WTC11 (cell line): ENCODE measurements at regions not wholly inside any gene's neighbourhood (a gene's known extent, or its start where the extent isn't known, plus 50 kb on each side); places are given as distances from the start of the nearest gene placed in this dataset.

Experiments
- ATAC-seq: fragments of 200-7000 bp; cut with Tn5 transposase; 2 replicates; pipeline ENCODE4 v1.10.0; 2021; ENCODE audit warnings: mild to moderate bottlenecking, moderate library complexity
- CTCF ChIA-PET: fragments of 300-600 bp; sonication (Branson Sonifier 250); formaldehyde crosslinking; loops from one replicate; lab custom pipeline; 2021; ENCODE audit warnings: antibody characterized with exemption; lab: Charles Lee
- POLR2A ChIA-PET: fragments of 350-600 bp; sonication (Branson Sonifier 250); formaldehyde crosslinking; loops from one replicate; lab custom pipeline; 2021; ENCODE audit warnings: antibody characterized with exemption; lab: Charles Lee
- DNase-seq: peaks from one replicate; pipeline ENCODE4 v3.0.0; 2021; ENCODE audit warnings: low spot score
- H3K27ac Mint-ChIP-seq: 2 replicates; pipeline ENCODE4 v1.8.0; 2021; ENCODE audit warnings: mixed read lengths
- H3K27me3 Mint-ChIP-seq: 2 replicates; pipeline ENCODE4 v1.8.0; 2021; ENCODE audit warnings: low read depth, mild to moderate bottlenecking, moderate library complexity, mixed read lengths
- H3K36me3 Mint-ChIP-seq: 2 replicates; pipeline ENCODE4 v1.8.0; 2021; ENCODE audit warnings: mixed read lengths
- H3K4me1 Mint-ChIP-seq: 2 replicates; pipeline ENCODE4 v1.8.0; 2022; ENCODE audit warnings: mixed read lengths
- H3K4me3 Mint-ChIP-seq: 2 replicates; pipeline ENCODE4 v1.8.0; 2021; ENCODE audit warnings: mild to moderate bottlenecking, moderate library complexity, mixed read lengths
- H3K9me3 Mint-ChIP-seq: 2 replicates; pipeline ENCODE4 v1.8.0; 2021; ENCODE audit warnings: mixed read lengths
- EMX1 ChIP-seq: fragments of 250-450 bp; sonication (Bioruptor Pico); IDR thresholded peaks from 2 replicates; pipeline ENCODE4 v1.8.0; 2021; ENCODE audit warnings: mild to moderate bottlenecking
- FOXJ3 ChIP-seq: sonication (generic); formaldehyde crosslinking; IDR thresholded peaks from 2 replicates; pipeline ENCODE4 v1.9.0; 2021; ENCODE audit warnings: missing genetic modification reagents, mild to moderate bottlenecking, borderline replicate concordance
- HMGXB4 ChIP-seq: sonication (generic); formaldehyde crosslinking; IDR thresholded peaks from 2 replicates; pipeline ENCODE4 v1.8.1; 2023; ENCODE audit warnings: mild to moderate bottlenecking, moderate library complexity, missing genetic modification reagents
- IRF1 ChIP-seq: sonication (generic); formaldehyde crosslinking; IDR thresholded peaks from 2 replicates; pipeline ENCODE4 v1.8.0; 2023; ENCODE audit warnings: missing genetic modification reagents
- MXD4 ChIP-seq: fragments of 250-450 bp; sonication (Bioruptor Pico); IDR thresholded peaks from 2 replicates; pipeline ENCODE4 v1.8.0; 2021; ENCODE audit warnings: mild to moderate bottlenecking, moderate library complexity, borderline replicate concordance
- MYBL2 ChIP-seq: sonication (generic); formaldehyde crosslinking; IDR thresholded peaks from 2 replicates; pipeline ENCODE4 v1.8.1; 2023; ENCODE audit warnings: mild to moderate bottlenecking, moderate library complexity, missing genetic modification reagents
- NFE2L1 ChIP-seq: sonication (generic); formaldehyde crosslinking; IDR thresholded peaks from 2 replicates; pipeline ENCODE4 v1.8.1; 2023; ENCODE audit warnings: missing genetic modification reagents
- NR2C2 ChIP-seq: sonication (generic); formaldehyde crosslinking; IDR thresholded peaks from 2 replicates; pipeline ENCODE4 v1.8.0; 2022; ENCODE audit warnings: mild to moderate bottlenecking, missing genetic modification reagents
- RELA ChIP-seq: sonication (generic); formaldehyde crosslinking; IDR thresholded peaks from 2 replicates; pipeline ENCODE4 v1.8.1; 2022; ENCODE audit warnings: missing genetic modification reagents, mild to moderate bottlenecking, borderline replicate concordance
- SOX15 ChIP-seq: fragments of 250-450 bp; sonication (Bioruptor Pico); IDR thresholded peaks from 2 replicates; pipeline ENCODE4 v1.9.0; 2021; ENCODE audit warnings: mild to moderate bottlenecking
- TEAD4 ChIP-seq: sonication (generic); formaldehyde crosslinking; IDR thresholded peaks from 2 replicates; pipeline ENCODE4 v1.8.0; 2022; ENCODE audit warnings: mild to moderate bottlenecking, missing genetic modification reagents
- ZNF232 ChIP-seq: sonication (generic); formaldehyde crosslinking; IDR thresholded peaks from 2 replicates; pipeline ENCODE4 v1.8.0; 2022; ENCODE audit warnings: mild to moderate bottlenecking, missing genetic modification reagents
- ZNF317 ChIP-seq: sonication (generic); formaldehyde crosslinking; IDR thresholded peaks from 2 replicates; pipeline ENCODE4 v1.8.1; 2023; ENCODE audit warnings: low read depth, mild to moderate bottlenecking, moderate library complexity, missing genetic modification reagents, borderline replicate concordance
- ZNF423 ChIP-seq: fragments of 250-450 bp; sonication (Bioruptor Pico); IDR thresholded peaks from 2 replicates; pipeline ENCODE4 v2.1.2; 2022; ENCODE audit warnings: mild to moderate bottlenecking, moderate library complexity
- ZNF671 ChIP-seq: fragments of 250-450 bp; sonication (Bioruptor Pico); IDR thresholded peaks from 2 replicates; pipeline ENCODE4 v1.8.0; 2021; ENCODE audit warnings: mild to moderate bottlenecking
- ZSCAN18 ChIP-seq: fragments of 250-450 bp; sonication (Bioruptor Pico); IDR thresholded peaks from 2 replicates; pipeline ENCODE4 v2.1.2; 2022; ENCODE audit warnings: mild to moderate bottlenecking, moderate library complexity
- TF ChIP-seq, protein P1 (sequence below): fragments of 250-450 bp; sonication (Bioruptor Pico); IDR thresholded peaks from 2 replicates; pipeline ENCODE4 v1.9.0; 2021; ENCODE audit warnings: mild to moderate bottlenecking, borderline replicate concordance
- TF ChIP-seq, protein P2 (sequence below): sonication (generic); formaldehyde crosslinking; IDR thresholded peaks from 2 replicates; pipeline ENCODE4 v1.8.1; 2022; ENCODE audit warnings: missing genetic modification reagents, borderline replicate concordance
- TF ChIP-seq, protein P3 (sequence below): sonication (generic); formaldehyde crosslinking; IDR thresholded peaks from 2 replicates; pipeline ENCODE4 v1.8.0; 2022; ENCODE audit warnings: mild to moderate bottlenecking, missing genetic modification reagents
- TF ChIP-seq, protein P4 (sequence below): sonication (generic); formaldehyde crosslinking; IDR thresholded peaks from 2 replicates; pipeline ENCODE4 v1.8.1; 2023; ENCODE audit warnings: mild to moderate bottlenecking, missing genetic modification reagents, borderline replicate concordance

- TF ChIP-seq ZNF232 (CRISPR knock-in tag) (no peak), SOX15 (CRISPR knock-in tag) (no peak)
- TF ChIP-seq, all 79 proteins: peak for 0
Observed at GRCh38 chr21:41029571-41029970, 138.4 kb upstream of the BACE2 start (continued).

- ChIA-PET CTCF (no interaction called here), POLR2A (no interaction called here)
- no peak overlapping the region for H3K4me3 Mint-ChIP-seq
- H3K9me3 Mint-ChIP-seq: peaks cover 42% of the 10 kb centered on the region
- H3K27ac Mint-ChIP-seq: no peak overlapping the region
- peaks cover under 1% of the 10 kb centered on the region; the same call in 1 of the 2 replicates for H3K36me3 Mint-ChIP-seq
- TF ChIP-seq, protein P1, sequence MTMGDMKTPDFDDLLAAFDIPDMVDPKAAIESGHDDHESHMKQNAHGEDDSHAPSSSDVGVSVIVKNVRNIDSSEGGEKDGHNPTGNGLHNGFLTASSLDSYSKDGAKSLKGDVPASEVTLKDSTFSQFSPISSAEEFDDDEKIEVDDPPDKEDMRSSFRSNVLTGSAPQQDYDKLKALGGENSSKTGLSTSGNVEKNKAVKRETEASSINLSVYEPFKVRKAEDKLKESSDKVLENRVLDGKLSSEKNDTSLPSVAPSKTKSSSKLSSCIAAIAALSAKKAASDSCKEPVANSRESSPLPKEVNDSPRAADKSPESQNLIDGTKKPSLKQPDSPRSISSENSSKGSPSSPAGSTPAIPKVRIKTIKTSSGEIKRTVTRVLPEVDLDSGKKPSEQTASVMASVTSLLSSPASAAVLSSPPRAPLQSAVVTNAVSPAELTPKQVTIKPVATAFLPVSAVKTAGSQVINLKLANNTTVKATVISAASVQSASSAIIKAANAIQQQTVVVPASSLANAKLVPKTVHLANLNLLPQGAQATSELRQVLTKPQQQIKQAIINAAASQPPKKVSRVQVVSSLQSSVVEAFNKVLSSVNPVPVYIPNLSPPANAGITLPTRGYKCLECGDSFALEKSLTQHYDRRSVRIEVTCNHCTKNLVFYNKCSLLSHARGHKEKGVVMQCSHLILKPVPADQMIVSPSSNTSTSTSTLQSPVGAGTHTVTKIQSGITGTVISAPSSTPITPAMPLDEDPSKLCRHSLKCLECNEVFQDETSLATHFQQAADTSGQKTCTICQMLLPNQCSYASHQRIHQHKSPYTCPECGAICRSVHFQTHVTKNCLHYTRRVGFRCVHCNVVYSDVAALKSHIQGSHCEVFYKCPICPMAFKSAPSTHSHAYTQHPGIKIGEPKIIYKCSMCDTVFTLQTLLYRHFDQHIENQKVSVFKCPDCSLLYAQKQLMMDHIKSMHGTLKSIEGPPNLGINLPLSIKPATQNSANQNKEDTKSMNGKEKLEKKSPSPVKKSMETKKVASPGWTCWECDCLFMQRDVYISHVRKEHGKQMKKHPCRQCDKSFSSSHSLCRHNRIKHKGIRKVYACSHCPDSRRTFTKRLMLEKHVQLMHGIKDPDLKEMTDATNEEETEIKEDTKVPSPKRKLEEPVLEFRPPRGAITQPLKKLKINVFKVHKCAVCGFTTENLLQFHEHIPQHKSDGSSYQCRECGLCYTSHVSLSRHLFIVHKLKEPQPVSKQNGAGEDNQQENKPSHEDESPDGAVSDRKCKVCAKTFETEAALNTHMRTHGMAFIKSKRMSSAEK: no peak
- no peak for TF ChIP-seq NFE2L1 (CRISPR knock-in tag)
- TF ChIP-seq TEAD4: no peak
- TF ChIP-seq NR2C2 (CRISPR knock-in tag): no peak
- TF ChIP-seq, protein P2, sequence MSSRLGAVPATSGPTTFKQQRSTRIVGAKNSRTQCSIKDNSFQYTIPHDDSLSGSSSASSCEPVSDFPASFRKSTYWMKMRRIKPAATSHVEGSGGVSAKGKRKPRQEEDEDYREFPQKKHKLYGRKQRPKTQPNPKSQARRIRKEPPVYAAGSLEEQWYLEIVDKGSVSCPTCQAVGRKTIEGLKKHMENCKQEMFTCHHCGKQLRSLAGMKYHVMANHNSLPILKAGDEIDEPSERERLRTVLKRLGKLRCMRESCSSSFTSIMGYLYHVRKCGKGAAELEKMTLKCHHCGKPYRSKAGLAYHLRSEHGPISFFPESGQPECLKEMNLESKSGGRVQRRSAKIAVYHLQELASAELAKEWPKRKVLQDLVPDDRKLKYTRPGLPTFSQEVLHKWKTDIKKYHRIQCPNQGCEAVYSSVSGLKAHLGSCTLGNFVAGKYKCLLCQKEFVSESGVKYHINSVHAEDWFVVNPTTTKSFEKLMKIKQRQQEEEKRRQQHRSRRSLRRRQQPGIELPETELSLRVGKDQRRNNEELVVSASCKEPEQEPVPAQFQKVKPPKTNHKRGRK (CRISPR knock-in tag): no peak
- no peak for TF ChIP-seq RELA (CRISPR knock-in tag)
- no peak for TF ChIP-seq IRF1
- TF ChIP-seq MYBL2: no peak
- TF ChIP-seq, protein P3, sequence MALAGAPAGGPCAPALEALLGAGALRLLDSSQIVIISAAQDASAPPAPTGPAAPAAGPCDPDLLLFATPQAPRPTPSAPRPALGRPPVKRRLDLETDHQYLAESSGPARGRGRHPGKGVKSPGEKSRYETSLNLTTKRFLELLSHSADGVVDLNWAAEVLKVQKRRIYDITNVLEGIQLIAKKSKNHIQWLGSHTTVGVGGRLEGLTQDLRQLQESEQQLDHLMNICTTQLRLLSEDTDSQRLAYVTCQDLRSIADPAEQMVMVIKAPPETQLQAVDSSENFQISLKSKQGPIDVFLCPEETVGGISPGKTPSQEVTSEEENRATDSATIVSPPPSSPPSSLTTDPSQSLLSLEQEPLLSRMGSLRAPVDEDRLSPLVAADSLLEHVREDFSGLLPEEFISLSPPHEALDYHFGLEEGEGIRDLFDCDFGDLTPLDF: no peak
- TF ChIP-seq EMX1 (CRISPR knock-in tag): no peak
- H3K4me1 Mint-ChIP-seq: peaks cover 9% of the 10 kb centered on the region
- no peaks in the 10 kb centered on the region for H3K27me3 Mint-ChIP-seq
- DNase-seq (no peak), ATAC-seq (no peak)
Observed at GRCh38 chr21:41031701-41032220, 136.2 kb upstream of the BACE2 start.

GRCh38 chr21:41032541-41032940 lies 135.4 kb upstream of the BACE2 start:
- Mint-ChIP-seq H3K4me1 (peaks cover 17% of the 10 kb centered on the region), H3K27ac (no peak overlapping the region), H3K36me3 (no peaks in the 10 kb centered on the region; the same call in 1 of the 2 replicates), H3K4me3 (no peak overlapping the region), H3K9me3 (peaks cover 34% of the 10 kb centered on the region), H3K27me3 (no peaks in the 10 kb centered on the region)
- ChIA-PET CTCF (no interaction called here), POLR2A (no interaction called here)
- DNase-seq: no peak
- no peak for ATAC-seq
- no peak for TF ChIP-seq ZNF671 (CRISPR knock-in tag)
- no peak for TF ChIP-seq FOXJ3 (CRISPR knock-in tag)
- TF ChIP-seq, protein P4, sequence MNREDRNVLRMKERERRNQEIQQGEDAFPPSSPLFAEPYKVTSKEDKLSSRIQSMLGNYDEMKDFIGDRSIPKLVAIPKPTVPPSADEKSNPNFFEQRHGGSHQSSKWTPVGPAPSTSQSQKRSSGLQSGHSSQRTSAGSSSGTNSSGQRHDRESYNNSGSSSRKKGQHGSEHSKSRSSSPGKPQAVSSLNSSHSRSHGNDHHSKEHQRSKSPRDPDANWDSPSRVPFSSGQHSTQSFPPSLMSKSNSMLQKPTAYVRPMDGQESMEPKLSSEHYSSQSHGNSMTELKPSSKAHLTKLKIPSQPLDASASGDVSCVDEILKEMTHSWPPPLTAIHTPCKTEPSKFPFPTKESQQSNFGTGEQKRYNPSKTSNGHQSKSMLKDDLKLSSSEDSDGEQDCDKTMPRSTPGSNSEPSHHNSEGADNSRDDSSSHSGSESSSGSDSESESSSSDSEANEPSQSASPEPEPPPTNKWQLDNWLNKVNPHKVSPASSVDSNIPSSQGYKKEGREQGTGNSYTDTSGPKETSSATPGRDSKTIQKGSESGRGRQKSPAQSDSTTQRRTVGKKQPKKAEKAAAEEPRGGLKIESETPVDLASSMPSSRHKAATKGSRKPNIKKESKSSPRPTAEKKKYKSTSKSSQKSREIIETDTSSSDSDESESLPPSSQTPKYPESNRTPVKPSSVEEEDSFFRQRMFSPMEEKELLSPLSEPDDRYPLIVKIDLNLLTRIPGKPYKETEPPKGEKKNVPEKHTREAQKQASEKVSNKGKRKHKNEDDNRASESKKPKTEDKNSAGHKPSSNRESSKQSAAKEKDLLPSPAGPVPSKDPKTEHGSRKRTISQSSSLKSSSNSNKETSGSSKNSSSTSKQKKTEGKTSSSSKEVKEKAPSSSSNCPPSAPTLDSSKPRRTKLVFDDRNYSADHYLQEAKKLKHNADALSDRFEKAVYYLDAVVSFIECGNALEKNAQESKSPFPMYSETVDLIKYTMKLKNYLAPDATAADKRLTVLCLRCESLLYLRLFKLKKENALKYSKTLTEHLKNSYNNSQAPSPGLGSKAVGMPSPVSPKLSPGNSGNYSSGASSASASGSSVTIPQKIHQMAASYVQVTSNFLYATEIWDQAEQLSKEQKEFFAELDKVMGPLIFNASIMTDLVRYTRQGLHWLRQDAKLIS (CRISPR knock-in tag): no peak
- TF ChIP-seq ZSCAN18: no peak
- no peak for TF ChIP-seq HMGXB4 (CRISPR knock-in tag)
- TF ChIP-seq ZNF317 (CRISPR knock-in tag): no peak
- TF ChIP-seq NR2C2 (CRISPR knock-in tag): no peak
- TF ChIP-seq MXD4: no peak
- TF ChIP-seq ZNF423 (CRISPR knock-in tag): no peak
